ENCODE measurements at regions not wholly inside any gene's neighbourhood (a gene's known extent, or its start where the extent isn't known, plus 50 kb on each side); places are given as distances from the start of the nearest gene placed in this dataset.

- TF ChIP-seq CTCF (IDR thresholded peaks at IDR 0.05): no peak
- no peak for TF ChIP-seq POLR2A (IDR thresholded peaks at IDR 0.05)
Measured at GRCh38 chr12:127556231-127556886, 710.6 kb upstream of the TMEM132C start.
